PFSK-1 (cell line): ENCODE measurements at regions not wholly inside any gene's neighbourhood (a gene's known extent, or its start where the extent isn't known, plus 50 kb on each side); places are given as distances from the start of the nearest gene placed in this dataset.

ENCODE experiments used
- FOXP2 ChIP-seq: optimal IDR thresholded peaks from 2 replicates; pipeline ENCODE3; 2011; ENCODE audit warnings: borderline replicate concordance, control low read depth, inconsistent platforms; ENCODE audit not compliant: insufficient read depth; ENCODE audit errors: extremely low read length, extremely low read depth
- POLR2AphosphoS5 ChIP-seq: IDR thresholded peaks from 2 replicates; pipeline ENCODE4 v1.6.1; 2012; ENCODE audit warnings: low read depth, mild to moderate bottlenecking, control low read depth, low read length, moderate library complexity
- TAF1 ChIP-seq: IDR thresholded peaks from 2 replicates; pipeline ENCODE4 v1.6.1; 2012; ENCODE audit warnings: low read length, control low read depth, borderline replicate concordance; ENCODE audit not compliant: insufficient read depth
- TF ChIP-seq, protein P1 (sequence below), 2 experiments: IDR thresholded peaks; 2 replicates each; pipeline versions ENCODE4 v1.6.1 to v1.8.0; 2011 to 2012; ENCODE audit warnings: low read depth in 2 of 2, low read length in 2 of 2, control low read depth in 1 of 2, inconsistent platforms in 1 of 2, mild to moderate bottlenecking in 1 of 2, moderate library complexity in 1 of 2; ENCODE audit not compliant: insufficient read depth in 1 of 2

DNA sequence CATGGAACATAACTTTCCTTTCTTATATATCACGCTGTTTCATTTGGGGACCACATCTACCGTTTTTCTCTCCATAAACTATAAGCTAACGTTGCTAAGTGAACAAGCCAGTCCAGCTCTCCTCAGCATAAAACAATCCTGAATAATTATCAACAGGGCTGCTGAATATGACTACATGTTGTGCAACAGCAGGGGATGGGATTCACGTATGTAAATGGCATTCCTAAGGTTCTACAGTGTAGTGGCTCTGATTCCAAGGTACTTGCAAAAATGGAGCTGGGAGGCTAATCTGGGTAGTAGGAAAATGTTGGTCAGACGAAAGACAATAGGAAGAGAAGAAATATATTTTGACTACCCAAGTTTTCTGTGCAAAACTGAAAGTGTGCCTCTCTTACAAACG lies 262.8 kb downstream of the RWDD3 start:
- TF ChIP-seq TAF1 = no peak
- TF ChIP-seq FOXP2 = no peak
- TF ChIP-seq, protein P1, sequence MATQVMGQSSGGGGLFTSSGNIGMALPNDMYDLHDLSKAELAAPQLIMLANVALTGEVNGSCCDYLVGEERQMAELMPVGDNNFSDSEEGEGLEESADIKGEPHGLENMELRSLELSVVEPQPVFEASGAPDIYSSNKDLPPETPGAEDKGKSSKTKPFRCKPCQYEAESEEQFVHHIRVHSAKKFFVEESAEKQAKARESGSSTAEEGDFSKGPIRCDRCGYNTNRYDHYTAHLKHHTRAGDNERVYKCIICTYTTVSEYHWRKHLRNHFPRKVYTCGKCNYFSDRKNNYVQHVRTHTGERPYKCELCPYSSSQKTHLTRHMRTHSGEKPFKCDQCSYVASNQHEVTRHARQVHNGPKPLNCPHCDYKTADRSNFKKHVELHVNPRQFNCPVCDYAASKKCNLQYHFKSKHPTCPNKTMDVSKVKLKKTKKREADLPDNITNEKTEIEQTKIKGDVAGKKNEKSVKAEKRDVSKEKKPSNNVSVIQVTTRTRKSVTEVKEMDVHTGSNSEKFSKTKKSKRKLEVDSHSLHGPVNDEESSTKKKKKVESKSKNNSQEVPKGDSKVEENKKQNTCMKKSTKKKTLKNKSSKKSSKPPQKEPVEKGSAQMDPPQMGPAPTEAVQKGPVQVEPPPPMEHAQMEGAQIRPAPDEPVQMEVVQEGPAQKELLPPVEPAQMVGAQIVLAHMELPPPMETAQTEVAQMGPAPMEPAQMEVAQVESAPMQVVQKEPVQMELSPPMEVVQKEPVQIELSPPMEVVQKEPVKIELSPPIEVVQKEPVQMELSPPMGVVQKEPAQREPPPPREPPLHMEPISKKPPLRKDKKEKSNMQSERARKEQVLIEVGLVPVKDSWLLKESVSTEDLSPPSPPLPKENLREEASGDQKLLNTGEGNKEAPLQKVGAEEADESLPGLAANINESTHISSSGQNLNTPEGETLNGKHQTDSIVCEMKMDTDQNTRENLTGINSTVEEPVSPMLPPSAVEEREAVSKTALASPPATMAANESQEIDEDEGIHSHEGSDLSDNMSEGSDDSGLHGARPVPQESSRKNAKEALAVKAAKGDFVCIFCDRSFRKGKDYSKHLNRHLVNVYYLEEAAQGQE (IDR thresholded peaks at IDR 0.05; ENCODE audit: insufficient read depth in 1 of 2, low read depth in 2 of 2, low read length in 2 of 2) = no peak
- TF ChIP-seq POLR2AphosphoS5 = no peak
